Cerebellar cortex (tissue), 1 donor: ENCODE measurements at regions not wholly inside any gene's neighbourhood (a gene's known extent, or its start where the extent isn't known, plus 50 kb on each side); places are given as distances from the start of the nearest gene placed in this dataset.
"Not testable (repeated sequence)": the region's sequence is repeated elsewhere in the genome, so short reads cannot be mapped to it uniquely, and the experiment has no call there.

ENCODE experiments used
- DNase-seq: peaks from one replicate; pipeline ENCODE4 v3.0.0-alpha.2; 2015; ENCODE audit warnings: low spot score

DNA sequence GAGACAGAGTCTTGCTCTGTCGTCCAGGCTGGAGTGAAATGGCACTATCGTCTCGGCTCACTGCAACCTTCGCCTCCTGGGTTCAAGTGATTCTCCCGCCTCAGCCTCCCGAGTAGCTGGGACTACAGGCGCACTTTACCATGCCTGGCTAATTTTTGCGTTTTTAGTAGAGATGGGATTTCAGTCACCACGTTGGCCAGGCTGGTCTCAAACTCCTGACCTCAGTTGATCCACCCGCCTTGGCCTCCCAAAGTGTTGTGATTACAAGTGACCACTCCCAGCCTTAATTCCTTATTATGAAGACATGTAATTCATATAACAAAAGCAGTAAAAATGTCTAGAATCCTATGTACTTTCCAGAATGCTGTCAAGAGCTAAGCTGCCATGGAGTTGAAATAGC is 434.5 kb upstream of the ZNG1F start:
- DNase-seq = not testable (repeated sequence)

DNA sequence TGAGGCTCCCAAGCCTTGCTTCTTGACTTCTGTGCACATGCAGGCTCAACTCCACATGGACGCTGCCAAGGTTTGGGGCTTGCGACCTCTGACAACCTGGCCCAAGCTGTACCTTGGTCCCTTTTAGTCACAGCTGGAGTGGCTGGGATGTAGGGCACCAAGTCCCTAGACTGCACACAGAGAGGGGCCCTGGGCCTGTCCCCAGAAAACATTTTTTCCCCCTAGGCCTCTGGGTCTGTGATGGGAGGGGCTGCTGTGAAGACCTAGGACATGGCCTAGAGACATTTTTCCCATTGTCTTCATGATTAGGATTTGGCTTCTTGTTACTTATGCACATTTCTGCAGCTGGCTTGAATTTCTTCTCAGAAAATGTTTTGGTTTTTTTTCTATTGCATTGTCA is 430.1 kb upstream of the ZNG1F start:
- not testable (repeated sequence) for DNase-seq

DNA sequence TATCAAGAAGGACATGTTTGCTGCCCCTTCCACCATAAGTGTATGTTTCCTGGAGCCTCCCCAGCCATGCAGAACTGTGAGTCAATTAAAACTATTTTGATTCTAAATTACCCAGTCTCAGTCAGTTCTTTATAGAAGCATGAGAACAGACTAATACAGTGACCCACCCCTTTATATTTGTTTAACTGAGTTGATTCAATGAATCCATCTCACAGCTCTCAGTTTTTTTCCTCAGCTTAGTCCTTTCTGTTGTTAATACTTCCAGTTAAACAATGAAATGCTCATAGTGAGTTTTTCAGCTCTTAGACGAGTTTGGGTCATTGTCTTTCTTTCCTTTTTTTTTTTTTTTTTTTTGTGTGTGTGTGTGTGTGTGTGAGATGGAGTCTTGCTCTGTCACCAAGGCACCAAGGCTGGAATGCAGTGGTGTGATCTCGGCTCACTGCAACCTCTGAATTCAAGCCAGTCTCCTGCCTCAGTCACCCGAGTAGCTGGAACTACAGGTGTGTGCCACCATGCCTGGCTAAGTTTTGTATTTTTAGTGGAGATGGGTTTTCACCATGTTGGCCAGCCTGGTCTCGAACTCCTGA is 417.9 kb upstream of the ZNG1F start:
- DNase-seq = not testable (repeated sequence)

DNA sequence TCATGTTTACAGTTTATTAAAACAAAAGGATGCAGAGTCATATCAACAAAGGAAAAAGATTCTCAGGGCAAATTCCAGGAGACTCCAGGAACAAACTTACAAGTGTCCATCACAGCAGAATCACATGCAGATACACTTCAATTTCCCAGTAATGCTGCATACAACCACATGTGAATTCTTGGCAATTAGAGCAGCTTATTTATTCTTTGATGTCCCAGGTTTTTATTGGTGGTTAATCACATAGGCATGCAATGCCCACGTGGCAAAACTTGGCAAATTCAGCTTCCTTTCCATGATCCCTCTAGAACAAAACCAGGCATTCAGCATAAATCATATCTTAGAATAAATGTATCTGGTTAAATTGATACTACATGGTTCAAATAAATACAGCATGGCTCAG is 376.5 kb upstream of the ZNG1F start:
- DNase-seq = not testable (repeated sequence)
